Panc1 (cell line): ENCODE measurements at regions not wholly inside any gene's neighbourhood (a gene's known extent, or its start where the extent isn't known, plus 50 kb on each side); places are given as distances from the start of the nearest gene placed in this dataset.
"Not testable (repeated sequence)": the region's sequence is repeated elsewhere in the genome, so short reads cannot be mapped to it uniquely, and the experiment has no call there.

Source experiments
- ATAC-seq: fragments of 200-7000 bp; cut with Tn5 transposase; 2 replicates; pipeline ENCODE4 v1.9.1; 2020; ENCODE audit warnings: mild to moderate bottlenecking, moderate library complexity
- BruUV-seq: library from RNA; stranded (reverse); fragments of 400-500 nt; replicated peaks from 2 replicates; lab custom pipeline; 2021; lab: Mats Ljungman, UMichigan
- CTCF ChIA-PET: fragments of 300-600 bp; sonication (Branson Sonifier 250); formaldehyde crosslinking; loops from one replicate; lab custom pipeline; 2022; ENCODE audit warnings: antibody characterized with exemption; lab: Charles Lee
- POLR2A ChIA-PET: fragments of 300-600 bp; sonication (Branson Sonifier 250); formaldehyde crosslinking; loops from one replicate; lab custom pipeline; 2022; ENCODE audit warnings: antibody characterized with exemption; lab: Charles Lee
- DNase-seq: peaks from one replicate; pipeline ENCODE4 v3.0.0-alpha.2; 2010; ENCODE audit warnings: low read depth, low spot score
- H3K27ac ChIP-seq: 2 replicates; pipeline ENCODE4 v1.5.1; 2011; ENCODE audit warnings: mild to moderate bottlenecking, low read length, inconsistent platforms
- H3K27me3 ChIP-seq: fragments of 200-500 bp; sonication (Bioruptor generic); 2 replicates; pipeline ENCODE4 v1.6.0; 2014; ENCODE audit warnings: low read length, inconsistent platforms; ENCODE audit not compliant: control insufficient read depth, insufficient read depth
- H3K36me3 ChIP-seq: fragments of 200-500 bp; sonication (Bioruptor generic); 2 replicates; pipeline ENCODE4 v1.5.1; 2014; ENCODE audit warnings: inconsistent platforms, mild to moderate bottlenecking, low read length, moderate library complexity; ENCODE audit not compliant: control insufficient read depth, insufficient read depth
- H3K4me1 ChIP-seq: 2 replicates; pipeline ENCODE4 v1.5.1; 2011; ENCODE audit warnings: inconsistent platforms, mild to moderate bottlenecking, low read length, moderate library complexity; ENCODE audit not compliant: control insufficient read depth, insufficient read depth
- H3K4me3 ChIP-seq, 2 experiments: 2 replicates each; pipeline ENCODE4 v1.5.1; 2011 to 2012; ENCODE audit warnings: low read depth in 2 of 2, low read length in 2 of 2, mild to moderate bottlenecking in 2 of 2, inconsistent platforms in 1 of 2, moderate library complexity in 1 of 2
- H3K9me3 ChIP-seq: fragments of 200-500 bp; sonication (Bioruptor generic); 2 replicates; pipeline ENCODE4 v1.5.1; 2014; ENCODE audit warnings: low read depth, mild to moderate bottlenecking, inconsistent platforms, low read length, moderate library complexity; ENCODE audit not compliant: control insufficient read depth, insufficient read depth
- POLR2AphosphoS5 ChIP-seq: IDR thresholded peaks from 2 replicates; pipeline ENCODE4 v1.6.1; 2012; ENCODE audit warnings: mild to moderate bottlenecking, low read depth, low read length, moderate library complexity
- SIN3A ChIP-seq: IDR thresholded peaks from 2 replicates; pipeline ENCODE4 v1.6.1; 2012; ENCODE audit warnings: low read depth, mild to moderate bottlenecking, low read length, moderate library complexity, borderline replicate concordance; ENCODE audit not compliant: insufficient read depth
- TCF7L2 ChIP-seq: IDR thresholded peaks from 2 replicates; pipeline ENCODE4 v1.6.1; 2011; ENCODE audit warnings: mild to moderate bottlenecking, low read depth, low read length, inconsistent platforms
- in situ Hi-C: cut with HindIII; loops from 2 replicates; pipeline ENCODE4 v1.10.0; 2016; ENCODE audit warnings: low sequenced_read_pairs, low pct_unique_long_range_greater_than_20kb
- intact Hi-C: fragments of 100-400 bp; cut with micrococcal nuclease; formaldehyde crosslinking; loops from one replicate; pipeline ENCODE4 v1.10.0; 2022; ENCODE audit not compliant: unreplicated experiment
- TF ChIP-seq, protein P1 (sequence below), 2 experiments: IDR thresholded peaks; 2 replicates each; pipeline ENCODE4 v1.6.1; 2011 to 2012; ENCODE audit warnings: low read depth in 2 of 2, control low read depth in 1 of 2, low read length in 1 of 2, mild to moderate bottlenecking in 1 of 2, moderate library complexity in 1 of 2; ENCODE audit not compliant: insufficient read depth in 1 of 2
- TF ChIP-seq, protein P2 (sequence below): fragments of 450-650 bp; IDR thresholded peaks from 2 replicates; pipeline ENCODE4 v1.5.1; 2017; ENCODE audit warnings: mild to moderate bottlenecking

GRCh38 chr22:11629661-11630385 lies 3898.2 kb upstream of the OR11H1 start:
- H3K9me3 ChIP-seq, result no peaks in the 10 kb centered on the region
- H3K36me3 ChIP-seq, result no peaks in the 10 kb centered on the region
- POLR2A ChIA-PET, result no interaction called here
- DNase-seq, result no peak
- no TSS peak for BruUV-seq
- no peak for ATAC-seq
- no peak overlapping the region for H3K4me3 ChIP-seq
- H3K4me1 ChIP-seq, result no peaks in the 10 kb centered on the region
- intact Hi-C loops, result no loop called here
- TF ChIP-seq SIN3A (no peak), TCF7L2 (no peak), POLR2AphosphoS5 (no peak)
- TF ChIP-seq, protein P1, sequence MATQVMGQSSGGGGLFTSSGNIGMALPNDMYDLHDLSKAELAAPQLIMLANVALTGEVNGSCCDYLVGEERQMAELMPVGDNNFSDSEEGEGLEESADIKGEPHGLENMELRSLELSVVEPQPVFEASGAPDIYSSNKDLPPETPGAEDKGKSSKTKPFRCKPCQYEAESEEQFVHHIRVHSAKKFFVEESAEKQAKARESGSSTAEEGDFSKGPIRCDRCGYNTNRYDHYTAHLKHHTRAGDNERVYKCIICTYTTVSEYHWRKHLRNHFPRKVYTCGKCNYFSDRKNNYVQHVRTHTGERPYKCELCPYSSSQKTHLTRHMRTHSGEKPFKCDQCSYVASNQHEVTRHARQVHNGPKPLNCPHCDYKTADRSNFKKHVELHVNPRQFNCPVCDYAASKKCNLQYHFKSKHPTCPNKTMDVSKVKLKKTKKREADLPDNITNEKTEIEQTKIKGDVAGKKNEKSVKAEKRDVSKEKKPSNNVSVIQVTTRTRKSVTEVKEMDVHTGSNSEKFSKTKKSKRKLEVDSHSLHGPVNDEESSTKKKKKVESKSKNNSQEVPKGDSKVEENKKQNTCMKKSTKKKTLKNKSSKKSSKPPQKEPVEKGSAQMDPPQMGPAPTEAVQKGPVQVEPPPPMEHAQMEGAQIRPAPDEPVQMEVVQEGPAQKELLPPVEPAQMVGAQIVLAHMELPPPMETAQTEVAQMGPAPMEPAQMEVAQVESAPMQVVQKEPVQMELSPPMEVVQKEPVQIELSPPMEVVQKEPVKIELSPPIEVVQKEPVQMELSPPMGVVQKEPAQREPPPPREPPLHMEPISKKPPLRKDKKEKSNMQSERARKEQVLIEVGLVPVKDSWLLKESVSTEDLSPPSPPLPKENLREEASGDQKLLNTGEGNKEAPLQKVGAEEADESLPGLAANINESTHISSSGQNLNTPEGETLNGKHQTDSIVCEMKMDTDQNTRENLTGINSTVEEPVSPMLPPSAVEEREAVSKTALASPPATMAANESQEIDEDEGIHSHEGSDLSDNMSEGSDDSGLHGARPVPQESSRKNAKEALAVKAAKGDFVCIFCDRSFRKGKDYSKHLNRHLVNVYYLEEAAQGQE (IDR thresholded peaks at IDR 0.05; ENCODE audit: insufficient read depth in 1 of 2, low read depth in 2 of 2, low read length in 1 of 2), result no peak
- TF ChIP-seq, protein P2, sequence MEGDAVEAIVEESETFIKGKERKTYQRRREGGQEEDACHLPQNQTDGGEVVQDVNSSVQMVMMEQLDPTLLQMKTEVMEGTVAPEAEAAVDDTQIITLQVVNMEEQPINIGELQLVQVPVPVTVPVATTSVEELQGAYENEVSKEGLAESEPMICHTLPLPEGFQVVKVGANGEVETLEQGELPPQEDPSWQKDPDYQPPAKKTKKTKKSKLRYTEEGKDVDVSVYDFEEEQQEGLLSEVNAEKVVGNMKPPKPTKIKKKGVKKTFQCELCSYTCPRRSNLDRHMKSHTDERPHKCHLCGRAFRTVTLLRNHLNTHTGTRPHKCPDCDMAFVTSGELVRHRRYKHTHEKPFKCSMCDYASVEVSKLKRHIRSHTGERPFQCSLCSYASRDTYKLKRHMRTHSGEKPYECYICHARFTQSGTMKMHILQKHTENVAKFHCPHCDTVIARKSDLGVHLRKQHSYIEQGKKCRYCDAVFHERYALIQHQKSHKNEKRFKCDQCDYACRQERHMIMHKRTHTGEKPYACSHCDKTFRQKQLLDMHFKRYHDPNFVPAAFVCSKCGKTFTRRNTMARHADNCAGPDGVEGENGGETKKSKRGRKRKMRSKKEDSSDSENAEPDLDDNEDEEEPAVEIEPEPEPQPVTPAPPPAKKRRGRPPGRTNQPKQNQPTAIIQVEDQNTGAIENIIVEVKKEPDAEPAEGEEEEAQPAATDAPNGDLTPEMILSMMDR, result no peak
- H3K27ac ChIP-seq, result no peak overlapping the region
- CTCF ChIA-PET, result no interaction called here
- H3K27me3 ChIP-seq, result no peaks in the 10 kb centered on the region
- in situ Hi-C loops, result no loop called here

- BruUV-seq, in situ Hi-C loops, ATAC-seq, intact Hi-C loops, POLR2A ChIA-PET, H3K27ac ChIP-seq, H3K4me1 ChIP-seq, H3K4me3 ChIP-seq, H3K36me3 ChIP-seq, H3K9me3 ChIP-seq, DNase-seq, H3K27me3 ChIP-seq, CTCF ChIA-PET: not testable (repeated sequence)
Observed at GRCh38 chr22:11630386-11631084, 3897.5 kb upstream of the OR11H1 start.
